22Rv1 (cell line): ENCODE measurements at regions not wholly inside any gene's neighbourhood (a gene's known extent, or its start where the extent isn't known, plus 50 kb on each side); places are given as distances from the start of the nearest gene placed in this dataset.

Experiments used
- H3K27ac ChIP-seq: fragments of 450-650 bp; 2 replicates; pipeline ENCODE4 v1.5.1; 2017
- CTCF ChIP-seq: fragments of 450-650 bp; IDR thresholded peaks from 2 replicates; pipeline ENCODE4 v1.5.1; 2017; ENCODE audit warnings: mild to moderate bottlenecking
- ZFX ChIP-seq: fragments of 450-650 bp; IDR thresholded peaks from 2 replicates; pipeline ENCODE4 v1.6.1; 2017; ENCODE audit warnings: antibody characterized with exemption, borderline replicate concordance

- H3K27ac ChIP-seq = no peak overlapping the region
- TF ChIP-seq ZFX (no peak), CTCF (no peak)
These were observed 136.8 kb upstream of the BTBD3 start for GRCh38 chr20:11780765-11781369.

GRCh38 chr20:11783102-11783850, 134.4 kb upstream of the BTBD3 start:
- H3K27ac ChIP-seq = no peak overlapping the region
- TF ChIP-seq ZFX (no peak), CTCF (no peak)

GRCh38 chr20:11785885-11786507, 131.7 kb upstream of the BTBD3 start:
- no peak overlapping the region for H3K27ac ChIP-seq
- TF ChIP-seq ZFX (no peak), CTCF (no peak)

GRCh38 chr20:11790046-11790445, 127.6 kb upstream of the BTBD3 start:
- no peak overlapping the region for H3K27ac ChIP-seq

GRCh38 chr20:11791316-11791715, 126.4 kb upstream of the BTBD3 start:
- TF ChIP-seq CTCF (no peak), ZFX (no peak)
- H3K27ac ChIP-seq = no peak overlapping the region

More at GRCh38 chr20:11790046-11790445, 127.6 kb upstream of the BTBD3 start:
- TF ChIP-seq CTCF = no peak
- no peak for TF ChIP-seq ZFX

- H3K27ac ChIP-seq = no peak overlapping the region
- no peak for TF ChIP-seq CTCF
These were observed 125.7 kb upstream of the BTBD3 start for GRCh38 chr20:11791835-11792567.
